Endothelial cell of umbilical vein (primary cell): ENCODE measurements at regions not wholly inside any gene's neighbourhood (a gene's known extent, or its start where the extent isn't known, plus 50 kb on each side); places are given as distances from the start of the nearest gene placed in this dataset.

Experiments used
- BruUV-seq: library from RNA; stranded (reverse); fragments of 400-500 nt; replicated peaks from 2 replicates; lab custom pipeline; 2021; lab: Mats Ljungman, UMichigan
- CTCF ChIA-PET: fragments of 300-600, 350-600 bp; sonication (Branson Sonifier 250); formaldehyde crosslinking; loops from one replicate; lab custom pipeline; 2021; ENCODE audit warnings: antibody characterized with exemption, inconsistent platforms; lab: Charles Lee
- POLR2A ChIA-PET: fragments of 300-600, 350-600 bp; sonication (Branson Sonifier 250); formaldehyde crosslinking; loops from one replicate; lab custom pipeline; 2021; ENCODE audit warnings: antibody characterized with exemption, inconsistent platforms; lab: Charles Lee
- DNase-seq: peaks from one replicate; pipeline ENCODE4 v3.0.0-alpha.2; 2011; ENCODE audit warnings: low read depth, low spot score
- FAIRE-seq: peaks from 2 replicates; lab custom pipeline; 2011; peaks lifted over from hg19 to GRCh38; lab: Jason Lieb, UNC
- H2AFZ ChIP-seq: 2 replicates; pipeline ENCODE4 v1.6.0; 2012; ENCODE audit warnings: low read depth, low read length, control low read depth, inconsistent platforms
- H3K27ac ChIP-seq: 2 replicates; pipeline ENCODE4 v1.5.1; 2011; ENCODE audit warnings: low read depth, mild to moderate bottlenecking, control low read depth, low read length, moderate library complexity; ENCODE audit not compliant: insufficient read depth
- H3K27me3 ChIP-seq, 2 experiments: 2 replicates each; pipeline versions ENCODE4 v1.6.0 to v1.6.1; 2011; ENCODE audit warnings: low read length in 2 of 2, mixed read lengths in 1 of 2; ENCODE audit not compliant: control insufficient read depth in 2 of 2, insufficient read depth in 2 of 2
- H3K36me3 ChIP-seq, 2 experiments: 2 replicates in 1 of 2; 3 replicates in 1 of 2; pipeline ENCODE4 v1.5.1; 2011; ENCODE audit warnings: low read length in 2 of 2, mild to moderate bottlenecking in 1 of 2, moderate library complexity in 1 of 2; ENCODE audit not compliant: control insufficient read depth in 2 of 2, insufficient read depth in 2 of 2; ENCODE audit errors: extremely low read depth in 1 of 2
- H3K4me1 ChIP-seq: 3 replicates; pipeline ENCODE4 v1.5.1; 2011; ENCODE audit warnings: mild to moderate bottlenecking, low read length; ENCODE audit not compliant: control insufficient read depth, insufficient read depth; ENCODE audit errors: extremely low read depth
- H3K4me2 ChIP-seq: 2 replicates; pipeline ENCODE4 v1.6.1; 2011; ENCODE audit warnings: low read length, control low read depth, mixed read lengths; ENCODE audit not compliant: insufficient read depth
- H3K4me3 ChIP-seq, 3 experiments: fragments of 200-600 bp in 1 of 3; sonication (generic), shearing (Covaris generic) in 1 of 3; replicated peaks in 1 of 3; 2 replicates each; pipeline ENCODE4 v1.5.1; 2011 to 2016; ENCODE audit warnings: control low read depth in 3 of 3, low read length in 3 of 3, mild to moderate bottlenecking in 2 of 3, inconsistent platforms in 1 of 3, low read depth in 1 of 3, moderate library complexity in 1 of 3; ENCODE audit not compliant: insufficient read depth in 1 of 3
- H3K79me2 ChIP-seq: 2 replicates; pipeline ENCODE4 v1.6.0; 2012; ENCODE audit warnings: low read length, inconsistent platforms; ENCODE audit not compliant: control insufficient read depth, insufficient read depth
- H3K9ac ChIP-seq: replicated peaks from 2 replicates; pipeline ENCODE3; 2011; ENCODE audit warnings: low read length, control low read depth; ENCODE audit not compliant: insufficient read depth; ENCODE audit errors: extremely low read depth
- H3K9me1 ChIP-seq: replicated peaks from 3 replicates; pipeline ENCODE4 v1.6.0; 2011; ENCODE audit warnings: mild to moderate bottlenecking, low read length; ENCODE audit not compliant: control insufficient read depth, insufficient read depth; ENCODE audit errors: extremely low read depth
- H3K9me3 ChIP-seq: replicated peaks from 2 replicates; pipeline ENCODE4 v1.5.1; 2012; ENCODE audit warnings: low read length, inconsistent platforms; ENCODE audit not compliant: control insufficient read depth, insufficient read depth
- H4K20me1 ChIP-seq: replicated peaks from 2 replicates; pipeline ENCODE3; 2011; ENCODE audit warnings: mild to moderate bottlenecking, low read length; ENCODE audit not compliant: control insufficient read depth, insufficient read depth; ENCODE audit errors: extremely low read depth
- EZH2 ChIP-seq: IDR thresholded peaks from 2 replicates; pipeline ENCODE4 v1.6.1; 2012; ENCODE audit warnings: borderline replicate concordance, low read depth, mild to moderate bottlenecking, moderate library complexity, low read length, inconsistent platforms; ENCODE audit not compliant: severe bottlenecking
- FOS ChIP-seq: IDR thresholded peaks from 2 replicates; pipeline ENCODE4 v1.6.1; 2011; ENCODE audit warnings: mild to moderate bottlenecking, low read length, moderate library complexity, borderline replicate concordance; ENCODE audit not compliant: insufficient read depth
- GATA2 ChIP-seq: IDR thresholded peaks from 2 replicates; pipeline ENCODE4 v1.7.0; 2011; ENCODE audit warnings: low read depth, mild to moderate bottlenecking, moderate library complexity, mixed read lengths, low read length; ENCODE audit not compliant: insufficient read length, insufficient read depth
- MYC ChIP-seq: IDR thresholded peaks from one replicate; pipeline ENCODE4 v1.6.1; 2011; ENCODE audit warnings: mild to moderate bottlenecking, low read depth, low read length
- POLR2A ChIP-seq: IDR thresholded peaks from 2 replicates; pipeline ENCODE4 v1.6.1; 2012; ENCODE audit warnings: low read depth, mild to moderate bottlenecking, control low read depth, low read length
- POLR2AphosphoS5 ChIP-seq: IDR thresholded peaks from 2 replicates; pipeline ENCODE4 v1.6.1; 2012; ENCODE audit warnings: low read depth, mild to moderate bottlenecking, control low read depth, low read length, moderate library complexity; ENCODE audit not compliant: insufficient read depth
- dilution Hi-C: fragments of 300-500 bp; cut with MboI; formaldehyde crosslinking; loops from one replicate; pipeline ENCODE4 v1.15.0; 2019; ENCODE audit warnings: low sequenced_read_pairs; ENCODE audit not compliant: extremely low pct_ligation_motif_present
- intact Hi-C: fragments of 100-400 bp; cut with micrococcal nuclease; formaldehyde crosslinking; loops from one replicate; pipeline ENCODE4 v1.10.0; 2022
- TF ChIP-seq, protein P1 (sequence below), 2 donors: IDR thresholded peaks; 1 replicate in 1 of 2; 2 replicates in 1 of 2; pipeline ENCODE4 v1.5.1; 2011; ENCODE audit warnings: low read length in 2 of 2, mild to moderate bottlenecking in 2 of 2, moderate library complexity in 2 of 2, control low read depth in 1 of 2, inconsistent platforms in 1 of 2, low read depth in 1 of 2; ENCODE audit not compliant: insufficient read depth in 1 of 2; ENCODE audit errors: extremely low read depth in 1 of 2
- TF ChIP-seq, protein P2 (sequence below): IDR thresholded peaks from 2 replicates; pipeline ENCODE4 v1.6.1; 2011; ENCODE audit not compliant: insufficient read depth, insufficient read length

DNA sequence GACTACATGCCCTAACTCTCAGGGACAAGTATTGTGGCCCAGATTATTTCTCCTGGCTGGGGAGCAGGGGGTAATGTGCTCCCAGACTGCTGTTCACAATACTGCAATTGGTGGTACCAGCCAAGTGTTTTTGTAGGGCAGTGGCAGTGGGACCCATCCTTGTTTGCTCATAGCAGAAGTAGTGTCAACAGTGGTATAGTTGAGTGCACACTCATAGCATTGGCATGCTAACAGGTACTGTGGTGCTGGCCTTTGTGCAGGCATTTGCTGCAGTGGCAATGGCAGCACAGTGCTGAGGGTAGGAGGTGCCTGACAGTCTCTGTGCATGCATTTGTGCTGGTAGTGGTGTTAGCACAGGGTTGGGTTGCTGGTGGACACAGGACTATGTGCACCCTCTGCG, 995.0 kb downstream of the SH3BGRL start:
- intact Hi-C loops = no loop called here
- ChIA-PET POLR2A (no interaction called here), CTCF (no interaction called here)
- H3K4me1 ChIP-seq = no peaks in the 10 kb centered on the region
- TF ChIP-seq, protein P1, sequence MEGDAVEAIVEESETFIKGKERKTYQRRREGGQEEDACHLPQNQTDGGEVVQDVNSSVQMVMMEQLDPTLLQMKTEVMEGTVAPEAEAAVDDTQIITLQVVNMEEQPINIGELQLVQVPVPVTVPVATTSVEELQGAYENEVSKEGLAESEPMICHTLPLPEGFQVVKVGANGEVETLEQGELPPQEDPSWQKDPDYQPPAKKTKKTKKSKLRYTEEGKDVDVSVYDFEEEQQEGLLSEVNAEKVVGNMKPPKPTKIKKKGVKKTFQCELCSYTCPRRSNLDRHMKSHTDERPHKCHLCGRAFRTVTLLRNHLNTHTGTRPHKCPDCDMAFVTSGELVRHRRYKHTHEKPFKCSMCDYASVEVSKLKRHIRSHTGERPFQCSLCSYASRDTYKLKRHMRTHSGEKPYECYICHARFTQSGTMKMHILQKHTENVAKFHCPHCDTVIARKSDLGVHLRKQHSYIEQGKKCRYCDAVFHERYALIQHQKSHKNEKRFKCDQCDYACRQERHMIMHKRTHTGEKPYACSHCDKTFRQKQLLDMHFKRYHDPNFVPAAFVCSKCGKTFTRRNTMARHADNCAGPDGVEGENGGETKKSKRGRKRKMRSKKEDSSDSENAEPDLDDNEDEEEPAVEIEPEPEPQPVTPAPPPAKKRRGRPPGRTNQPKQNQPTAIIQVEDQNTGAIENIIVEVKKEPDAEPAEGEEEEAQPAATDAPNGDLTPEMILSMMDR (IDR thresholded peaks at IDR 0.05; ENCODE audit: extremely low read depth in 1 of 2, insufficient read depth in 1 of 2, low read depth in 1 of 2, low read length in 2 of 2) = no peak
- TF ChIP-seq MYC = no peak
- no peak for TF ChIP-seq GATA2
- TF ChIP-seq POLR2A = no peak
- no peak for TF ChIP-seq POLR2AphosphoS5
- no peak for TF ChIP-seq EZH2
- no peak for TF ChIP-seq FOS
- TF ChIP-seq, protein P2, sequence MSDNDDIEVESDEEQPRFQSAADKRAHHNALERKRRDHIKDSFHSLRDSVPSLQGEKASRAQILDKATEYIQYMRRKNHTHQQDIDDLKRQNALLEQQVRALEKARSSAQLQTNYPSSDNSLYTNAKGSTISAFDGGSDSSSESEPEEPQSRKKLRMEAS = no peak
- dilution Hi-C loops = no loop called here
- H3K36me3 ChIP-seq = no peaks in the 10 kb centered on the region
- BruUV-seq = no TSS peak
- DNase-seq = no peak
- H2AFZ ChIP-seq = no peak overlapping the region
- FAIRE-seq = no peak
- no peak overlapping the region for H3K9ac ChIP-seq
- no peaks in the 10 kb centered on the region for H3K27me3 ChIP-seq
- no peaks in the 10 kb centered on the region for H3K9me1 ChIP-seq
- no peak overlapping the region for H3K4me3 ChIP-seq
- H4K20me1 ChIP-seq = no peaks in the 10 kb centered on the region
- H3K9me3 ChIP-seq = no peaks in the 10 kb centered on the region
- no peak overlapping the region for H3K27ac ChIP-seq
- no peaks in the 10 kb centered on the region for H3K79me2 ChIP-seq
- H3K4me2 ChIP-seq = no peak overlapping the region
